CD4-positive, alpha-beta T cell treated with Interleukin-12 subunit alpha and Interleukin-12 subunit beta, for 1 hour (primary cell): ENCODE measurements at regions not wholly inside any gene's neighbourhood (a gene's known extent, or its start where the extent isn't known, plus 50 kb on each side); places are given as distances from the start of the nearest gene placed in this dataset.

Experiments used
- DNase-seq: peaks from one replicate; pipeline ENCODE4 v3.0.0-alpha.2; 2020

- no peak for DNase-seq
These were observed 370.3 kb downstream of the ARHGEF28 start for GRCh38 chr5:73996151-73996755.

- DNase-seq, result no peak
These were observed 369.0 kb downstream of the ARHGEF28 start for GRCh38 chr5:73994963-73995362.
